H1 (cell line): ENCODE measurements at regions not wholly inside any gene's neighbourhood (a gene's known extent, or its start where the extent isn't known, plus 50 kb on each side); places are given as distances from the start of the nearest gene placed in this dataset.

Source experiments
- CTCF ChIA-PET: fragments of 300-600 bp; sonication (Branson Sonifier 250); formaldehyde crosslinking; loops from one replicate; lab custom pipeline; 2021; ENCODE audit not compliant: partially characterized antibody; lab: Charles Lee
- POLR2A ChIA-PET: fragments of 300-600 bp; sonication (Branson Sonifier 250); formaldehyde crosslinking; loops from one replicate; lab custom pipeline; 2021; ENCODE audit warnings: inconsistent platforms; ENCODE audit not compliant: partially characterized antibody; lab: Charles Lee
- DNase-seq, 2 experiments: peaks; one replicate each; pipeline versions ENCODE4 v3.0.0 to v3.0.0-alpha.2; 2010 to 2022; ENCODE audit warnings: low spot score in 2 of 2, low read depth in 1 of 2, mixed read lengths in 1 of 2
- FAIRE-seq: peaks from 2 replicates; lab custom pipeline; 2011; peaks lifted over from hg19 to GRCh38; lab: Jason Lieb, UNC
- H2AFZ ChIP-seq: 2 replicates; pipeline ENCODE4 v1.8.1; 2012; ENCODE audit warnings: low read length, inconsistent platforms
- H2AK5ac ChIP-seq: 2 replicates; pipeline ENCODE4 v1.6.1; 2013; ENCODE audit warnings: low read depth, low read length
- H2BK120ac ChIP-seq: replicated peaks from 2 replicates; pipeline ENCODE3; 2013; ENCODE audit warnings: low read depth, low read length, inconsistent platforms
- H2BK12ac ChIP-seq: 2 replicates; pipeline ENCODE4 v1.6.1; 2013; ENCODE audit warnings: low read depth, low read length
- H2BK15ac ChIP-seq: 2 replicates; pipeline ENCODE4 v1.6.1; 2013; ENCODE audit warnings: low read length
- H2BK20ac ChIP-seq: 2 replicates; pipeline ENCODE4 v1.6.1; 2013; ENCODE audit warnings: low read length
- H2BK5ac ChIP-seq: 2 replicates; pipeline ENCODE4 v1.6.1; 2013; ENCODE audit warnings: low read depth, low read length
- H3K14ac ChIP-seq: 2 replicates; pipeline ENCODE4 v1.6.1; 2013; ENCODE audit warnings: inconsistent platforms; ENCODE audit not compliant: insufficient read length
- H3K18ac ChIP-seq: 2 replicates; pipeline ENCODE4 v1.6.1; 2013; ENCODE audit warnings: low read length; ENCODE audit errors: extremely low read depth
- H3K23ac ChIP-seq: 2 replicates; pipeline ENCODE4 v1.6.1; 2013; ENCODE audit warnings: inconsistent platforms; ENCODE audit not compliant: insufficient read length
- H3K23me2 ChIP-seq: 2 replicates; pipeline ENCODE4 v1.6.1; 2013; ENCODE audit warnings: low read depth, low read length
- H3K27ac ChIP-seq: 2 replicates; pipeline ENCODE4 v1.6.1; 2011; ENCODE audit warnings: low read depth, low read length, inconsistent platforms
- H3K27me3 ChIP-seq, 4 experiments: replicated peaks in 1 of 4; 1 replicate in 1 of 4; 2 replicates in 3 of 4; pipeline versions ENCODE4 v1.6.1 to v1.8.1; 2011 to 2013; ENCODE audit warnings: low read length in 3 of 4, mild to moderate bottlenecking in 3 of 4, inconsistent platforms in 2 of 4, mixed read lengths in 2 of 4, moderate library complexity in 1 of 4; ENCODE audit not compliant: control insufficient read depth in 3 of 4, insufficient read depth in 3 of 4; ENCODE audit errors: extremely low read depth in 1 of 4
- H3K36me3 ChIP-seq, 4 experiments: 2 replicates each; pipeline versions ENCODE4 v1.6.1 to v1.8.1; 2011 to 2013; ENCODE audit warnings: mild to moderate bottlenecking in 4 of 4, low read length in 3 of 4, moderate library complexity in 2 of 4, control low read depth in 1 of 4, inconsistent platforms in 1 of 4; ENCODE audit not compliant: insufficient read depth in 4 of 4, control insufficient read depth in 2 of 4
- H3K4ac ChIP-seq: replicated peaks from 2 replicates; pipeline ENCODE3; 2013; ENCODE audit warnings: low read length, low read depth, mixed read lengths, inconsistent platforms; ENCODE audit not compliant: insufficient read length
- H3K4me1 ChIP-seq, 4 experiments: replicated peaks in 1 of 4; 1 replicate in 1 of 4; 2 replicates in 3 of 4; pipeline versions ENCODE4 v1.6.1 to v1.8.1; 2011 to 2013; ENCODE audit warnings: low read length in 3 of 4, inconsistent platforms in 2 of 4, mixed read lengths in 1 of 4; ENCODE audit not compliant: insufficient read depth in 4 of 4, control insufficient read depth in 3 of 4
- H3K4me2 ChIP-seq, 2 experiments: 2 replicates each; pipeline versions ENCODE4 v1.6.1 to v1.8.1; 2011 to 2013; ENCODE audit warnings: low read depth in 2 of 2, low read length in 2 of 2, control low read depth in 1 of 2, inconsistent platforms in 1 of 2, mild to moderate bottlenecking in 1 of 2; ENCODE audit not compliant: insufficient read depth in 1 of 2
- H3K4me3 ChIP-seq, 4 experiments: fragments of 200-600, 300-600 bp in 1 of 4; sonication (generic), shearing (Covaris generic), sonication (Bioruptor Twin) in 1 of 4; 2 replicates each; pipeline versions ENCODE4 v1.5.1 to v1.8.1; 2011 to 2016; ENCODE audit warnings: low read length in 4 of 4, low read depth in 3 of 4, control low read depth in 2 of 4, inconsistent platforms in 2 of 4, mild to moderate bottlenecking in 2 of 4, mixed read lengths in 1 of 4, moderate library complexity in 1 of 4; ENCODE audit not compliant: insufficient read depth in 2 of 4; ENCODE audit errors: extremely low read depth in 1 of 4
- H3K56ac ChIP-seq: replicated peaks from 2 replicates; pipeline ENCODE3; 2013; ENCODE audit warnings: low read depth, mild to moderate bottlenecking, mixed read lengths, low read length, inconsistent platforms; ENCODE audit not compliant: insufficient read length
- H3K79me1 ChIP-seq: 2 replicates; pipeline ENCODE4 v1.6.1; 2013; ENCODE audit warnings: low read depth, low read length, control low read depth
- H3K79me2 ChIP-seq, 2 experiments: 2 replicates each; pipeline versions ENCODE4 v1.6.1 to v1.8.1; 2012 to 2013; ENCODE audit warnings: low read length in 2 of 2, mild to moderate bottlenecking in 2 of 2, inconsistent platforms in 1 of 2; ENCODE audit not compliant: insufficient read depth in 2 of 2, control insufficient read depth in 1 of 2
- H3K9ac ChIP-seq, 4 experiments: replicated peaks in 1 of 4; 1 replicate in 1 of 4; 2 replicates in 3 of 4; pipeline versions ENCODE4 v1.6.1 to v1.8.1; 2011 to 2013; ENCODE audit warnings: low read depth in 3 of 4, low read length in 3 of 4, control low read depth in 2 of 4, mild to moderate bottlenecking in 2 of 4, moderate library complexity in 2 of 4, inconsistent platforms in 1 of 4; ENCODE audit errors: extremely low read depth in 1 of 4
- H3K9me3 ChIP-seq, 2 experiments: 2 replicates each; pipeline versions ENCODE4 v1.6.1 to v1.8.1; 2012 to 2013; ENCODE audit warnings: mild to moderate bottlenecking in 2 of 2, moderate library complexity in 2 of 2, control low read depth in 1 of 2, inconsistent platforms in 1 of 2, low read depth in 1 of 2, low read length in 1 of 2, mixed read lengths in 1 of 2; ENCODE audit not compliant: insufficient read depth in 2 of 2
- H4K20me1 ChIP-seq, 2 experiments: replicated peaks in 1 of 2; 2 replicates each; pipeline versions ENCODE3 to v1.8.1; 2011 to 2013; ENCODE audit warnings: inconsistent platforms in 2 of 2, low read length in 2 of 2, mild to moderate bottlenecking in 1 of 2; ENCODE audit not compliant: insufficient read depth in 2 of 2, control insufficient read depth in 1 of 2
- H4K5ac ChIP-seq: 2 replicates; pipeline ENCODE4 v1.6.1; 2013; ENCODE audit warnings: low read length, low read depth, mixed read lengths, inconsistent platforms; ENCODE audit not compliant: insufficient read length
- H4K8ac ChIP-seq: 2 replicates; pipeline ENCODE4 v1.8.0; 2013; ENCODE audit warnings: mild to moderate bottlenecking, moderate library complexity, low read length, inconsistent platforms; ENCODE audit not compliant: insufficient read depth; ENCODE audit errors: extremely low read depth
- H4K91ac ChIP-seq: replicated peaks from 2 replicates; pipeline ENCODE3; 2013; ENCODE audit warnings: low read length, mixed read lengths, inconsistent platforms; ENCODE audit not compliant: insufficient read length
- EP300 ChIP-seq, 2 experiments: IDR thresholded peaks; 1 replicate in 1 of 2; 2 replicates in 1 of 2; pipeline ENCODE4 v1.6.1; 2011 to 2012; ENCODE audit warnings: low read depth in 2 of 2, low read length in 2 of 2, mild to moderate bottlenecking in 2 of 2, borderline replicate concordance in 1 of 2, inconsistent platforms in 1 of 2, moderate library complexity in 1 of 2
- HDAC2 ChIP-seq, 2 experiments: fragments of 300-600 bp in 1 of 2; sonication (generic) in 1 of 2; IDR thresholded peaks; 2 replicates each; pipeline ENCODE4 v1.6.1; 2011 to 2012; ENCODE audit warnings: low read depth in 2 of 2, low read length in 2 of 2, mild to moderate bottlenecking in 2 of 2, moderate library complexity in 2 of 2, borderline replicate concordance in 1 of 2, inconsistent platforms in 1 of 2
- KDM4A ChIP-seq: IDR thresholded peaks from one replicate; pipeline ENCODE4 v1.7.1; 2012; ENCODE audit warnings: low read depth, mild to moderate bottlenecking, moderate library complexity, low read length, inconsistent platforms; ENCODE audit not compliant: severe bottlenecking
- MAFK ChIP-seq: IDR thresholded peaks from 2 replicates; pipeline ENCODE4 v1.6.1; 2012; ENCODE audit warnings: low read depth, mild to moderate bottlenecking, improper control_type of control experiment, low read length
- NANOG ChIP-seq: IDR thresholded peaks from 2 replicates; pipeline ENCODE4 v1.6.1; 2011; ENCODE audit warnings: low read length, low read depth, mild to moderate bottlenecking, inconsistent platforms; ENCODE audit not compliant: insufficient read depth, poor library complexity, severe bottlenecking
- POLR2AphosphoS5 ChIP-seq: IDR thresholded peaks from 2 replicates; pipeline ENCODE4 v1.6.1; 2011; ENCODE audit warnings: low read depth, low read length
- SP2 ChIP-seq: IDR thresholded peaks from 2 replicates; pipeline ENCODE4 v1.6.1; 2012; ENCODE audit warnings: mild to moderate bottlenecking, low read length, inconsistent platforms
- SUZ12 ChIP-seq: fragments of 200-600 bp; sonication (generic); IDR thresholded peaks from 2 replicates; pipeline ENCODE4 v1.6.1; 2012; ENCODE audit warnings: mild to moderate bottlenecking, inconsistent platforms, low read length, moderate library complexity, mixed read lengths
- TAF1 ChIP-seq: IDR thresholded peaks from 2 replicates; pipeline ENCODE4 v1.6.1; 2011; ENCODE audit warnings: mild to moderate bottlenecking, low read depth, low read length
- TAF7 ChIP-seq: optimal IDR thresholded peaks from 2 replicates; pipeline ENCODE3; 2011; ENCODE audit warnings: low read depth, mild to moderate bottlenecking, inconsistent platforms, low read length, moderate library complexity, borderline replicate concordance
- TBP ChIP-seq: IDR thresholded peaks from 2 replicates; pipeline ENCODE4 v1.6.1; 2011; ENCODE audit warnings: low read depth, low read length, improper control_type of control experiment
- TEAD4 ChIP-seq: IDR thresholded peaks from 2 replicates; pipeline ENCODE4 v1.6.1; 2012; ENCODE audit warnings: low read depth, low read length, inconsistent platforms, mixed read lengths
- WGBS, 2 experiments: shearing (Covaris generic) in 1 of 2; methylation state at CpG; one replicate each; pipeline versions ENCODE4 v1.1.6 to v1.1.7; 2013 to 2015; ENCODE audit warnings: low lambda C conversion rate in 2 of 2, mixed read lengths in 2 of 2, inconsistent platforms in 1 of 2, low coverage in 1 of 2, missing lambda C conversion rate in 1 of 2; ENCODE audit not compliant: insufficient replicate concordance in 2 of 2, insufficient coverage in 1 of 2, insufficient read length in 1 of 2; ENCODE audit errors: extremely low coverage in 1 of 2, missing lambda C conversion rate in 1 of 2; 5-methylcytosine and 5-hydroxymethylcytosine counted together

DNA sequence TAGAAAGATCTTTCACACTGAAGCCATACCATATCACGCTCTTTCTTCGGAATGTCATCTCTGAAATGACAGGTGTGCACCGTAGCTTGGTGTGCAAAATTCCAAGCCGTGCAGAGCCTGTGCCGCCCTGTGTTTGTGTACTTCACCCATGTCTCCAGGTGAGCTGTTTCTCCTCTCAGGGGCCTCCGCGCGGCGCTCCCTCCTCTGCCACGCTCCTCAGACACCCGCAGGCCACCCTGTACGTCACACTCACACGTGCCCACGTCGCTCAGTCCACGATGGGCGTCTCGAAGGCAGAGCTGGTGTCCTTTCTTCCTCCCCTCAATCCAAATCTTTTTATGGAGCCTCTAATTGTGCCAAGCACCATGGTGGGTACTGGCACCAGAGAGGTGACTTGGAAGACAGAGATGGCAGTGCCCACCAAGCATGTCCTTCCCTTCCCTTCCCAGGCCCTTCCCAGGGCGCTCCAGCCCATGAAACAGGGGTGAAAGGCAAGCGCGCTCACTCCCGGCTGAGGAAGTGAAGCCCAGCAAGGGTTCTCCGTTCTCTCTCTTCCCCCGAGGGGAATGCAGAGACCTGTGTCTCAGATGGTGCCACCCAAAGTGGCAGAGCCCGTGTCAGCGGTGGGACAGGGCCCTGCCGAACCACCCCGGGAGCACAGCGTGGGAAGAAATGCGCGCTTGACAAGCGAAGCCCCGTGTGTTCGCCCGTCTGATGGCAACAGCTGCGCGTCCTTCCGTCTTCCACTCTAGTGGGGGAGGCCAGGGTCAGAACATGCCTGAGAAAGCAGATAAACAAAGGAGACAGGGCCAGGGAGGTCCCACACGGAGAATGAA lies 292.5 kb upstream of the SHH start:
- Histone ChIP-seq H2AFZ (peak overlapping the region; percentile 85; the same call in 1 of the 2 replicates), H2BK15ac (no peak overlapping the region), H3K4me2 (no peak overlapping the region), H3K36me3 (no peaks in the 10 kb centered on the region; a peak in 1 of 8 replicates), H2BK5ac (no peak overlapping the region; the same call in 1 of the 2 replicates), H3K4me3 (no peak overlapping the region), H3K79me1 (0 out of 2 replicates have a peak, but pooled peaks cover 2% of the 10 kb centered on the region), H2AK5ac (no peak overlapping the region), H3K9me3 (0 out of 4 replicates have a peak, but pooled peaks cover 0 to 4% of the 10 kb centered on the region in 2 experiments), H4K91ac (no peak overlapping the region), H3K23me2 (peaks cover 9% of the 10 kb centered on the region; the same call in 1 of the 2 replicates), H4K5ac (no peak overlapping the region), H2BK20ac (no peak overlapping the region), H3K27me3 (no peaks in the 10 kb centered on the region; a peak in 1 of 7 replicates), H3K4ac (no peak overlapping the region), H4K8ac (no peak overlapping the region), H3K18ac (no peak overlapping the region), H3K27ac (no peak overlapping the region), H3K9ac (no peak overlapping the region), H3K79me2 (no peaks in the 10 kb centered on the region), H3K56ac (no peak overlapping the region), H3K14ac (no peak overlapping the region), H2BK120ac (no peak overlapping the region), H2BK12ac (no peak overlapping the region), H3K23ac (no peak overlapping the region), H3K4me1 (peaks cover 0 to 3% (median 0%) of the 10 kb centered on the region in 4 experiments; a peak in 1 of 7 replicates), H4K20me1 (peaks cover 0 to 3% of the 10 kb centered on the region in 2 experiments)
- FAIRE-seq, result no peak
- 91% methylated on average over 36 of the region's 39 CpGs; no CpG with 5 or more reads in 1 of the 2 experiments for WGBS, 2 experiments
- CTCF ChIA-PET, result interaction anchor here (0.8 to 1.0 kb wide), 2 partner anchors 11 to 69 kb away, joined by 3 read pairs; no protein-coding TSS in a partner anchor
- no peak for DNase-seq
- POLR2A ChIA-PET, result no interaction called here
- TF ChIP-seq TBP (no peak), EP300 (IDR thresholded peaks at IDR 0.05; ENCODE audit: borderline replicate concordance in 1 of 2, low read depth in 2 of 2, low read length in 2 of 2) (no peak), TEAD4 (no peak), HDAC2 (IDR thresholded peaks at IDR 0.05; ENCODE audit: borderline replicate concordance in 1 of 2, low read depth in 2 of 2, low read length in 2 of 2) (no peak), TAF7 (no peak), MAFK (no peak), SP2 (no peak), SUZ12 (no peak), NANOG (no peak), POLR2AphosphoS5 (no peak), KDM4A (no peak), TAF1 (no peak)
